Suprapubic skin (tissue), 4 donors: ENCODE measurements at regions not wholly inside any gene's neighbourhood (a gene's known extent, or its start where the extent isn't known, plus 50 kb on each side); places are given as distances from the start of the nearest gene placed in this dataset.

Experiments used
- CTCF ChIP-seq, 2 donors: fragments of 200-600 bp in 1 of 2; fragments of 450-650 bp in 1 of 2; sonication (generic) in 1 of 2; IDR thresholded peaks; one replicate each; pipeline ENCODE4 v1.5.1; 2016 to 2019; ENCODE audit warnings: antibody characterized with exemption in 2 of 2, mild to moderate bottlenecking in 1 of 2, moderate library complexity in 1 of 2
- POLR2A ChIP-seq, 2 donors: fragments of 450-650 bp; IDR thresholded peaks; one replicate each; pipeline ENCODE4 v1.6.1; 2017; ENCODE audit warnings: antibody characterized with exemption in 2 of 2, mild to moderate bottlenecking in 2 of 2, moderate library complexity in 2 of 2
- POLR2AphosphoS5 ChIP-seq, 3 donors: sonication (generic); formaldehyde crosslinking; IDR thresholded peaks; one replicate each; pipeline ENCODE4 v1.6.1; 2017; ENCODE audit warnings: antibody characterized with exemption in 3 of 3

- TF ChIP-seq POLR2A (IDR thresholded peaks at IDR 0.05) (no peak), CTCF (IDR thresholded peaks at IDR 0.05) (no peak), POLR2AphosphoS5 (IDR thresholded peaks at IDR 0.05) (no peak)
Measured at GRCh38 chr13:40333226-40333625, 333.2 kb downstream of the FOXO1 start.
